ENCODE measurements at regions not wholly inside any gene's neighbourhood (a gene's known extent, or its start where the extent isn't known, plus 50 kb on each side); places are given as distances from the start of the nearest gene placed in this dataset.

DNA sequence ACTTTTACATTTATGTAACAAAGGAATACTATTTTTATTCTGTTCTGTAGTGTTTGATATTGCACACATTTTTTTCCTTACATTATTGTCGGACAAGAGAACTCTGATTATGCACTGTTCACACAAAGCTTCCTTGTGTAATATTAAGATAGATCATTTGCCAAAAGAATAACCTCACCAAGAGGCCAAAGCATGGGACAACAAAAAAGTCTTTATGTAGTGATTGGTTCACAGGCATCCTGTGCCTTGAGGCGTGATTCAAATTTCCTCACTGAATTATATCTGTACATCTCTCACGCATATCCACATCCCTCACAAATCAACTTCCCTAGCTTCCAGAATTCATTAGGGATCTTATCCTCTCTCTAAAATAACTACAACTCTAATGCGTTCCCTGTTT is 642.7 kb downstream of the NR4A2 start:
- no peaks in the 10 kb centered on the region for H3K9me1 ChIP-seq (ENCODE audit: control insufficient read depth, insufficient read depth, low read length)
- 9% methylated on average over 4 of the region's 4 CpGs for WGBS (ENCODE audit: insufficient coverage, low coverage, missing lambda C conversion rate)
- TF ChIP-seq ZNF146 (CRISPR knock-in tag; IDR thresholded peaks at IDR 0.05; ENCODE audit: unreplicated experiment) (no peak), FOSL1 (tag; conservative IDR thresholded peaks at IDR 0.05) (no peak), TAF7 (tag; IDR thresholded peaks at IDR 0.05) (no peak)
- BruUV-seq (replicated peaks): no TSS peak
- no peaks in the 10 kb centered on the region for H3K9me3 ChIP-seq (replicated peaks; ENCODE audit: control insufficient read depth, insufficient read depth, low read depth, low read length)
- no peaks in the 10 kb centered on the region for H3K79me2 ChIP-seq (ENCODE audit: control insufficient read depth, insufficient read depth, low read length)
- no peak overlapping the region for H3K4me3 ChIP-seq
- no peak overlapping the region for H3K9ac ChIP-seq (ENCODE audit: insufficient read depth in 1 of 2, low read depth in 2 of 2, low read length in 2 of 2)
- no peak overlapping the region for H2AFZ ChIP-seq (ENCODE audit: low read depth, low read length)
- CTCF ChIA-PET (ENCODE audit: low intra/inter-chr PET ratio): no interaction called here
- H3K4me2 ChIP-seq (ENCODE audit: insufficient read depth, low read length): no peak overlapping the region
- no peaks in the 10 kb centered on the region for H3K4me1 ChIP-seq (replicated peaks in 1 of 2; ENCODE audit: control insufficient read depth in 2 of 2, insufficient read depth in 2 of 2, low read length in 2 of 2)
- H3K27me3 ChIP-seq (ENCODE audit: control insufficient read depth in 2 of 2, insufficient read depth in 2 of 2, low read length in 2 of 2): no peaks in the 10 kb centered on the region
- ATAC-seq: no peak
- intact Hi-C loops (cut with micrococcal nuclease): no loop called here
- no peak overlapping the region for H3K27ac ChIP-seq (ENCODE audit: extremely low read depth, low read depth, low read length)
- DNase-seq (ENCODE audit: extremely low read depth in 1 of 4, low spot score in 3 of 4): no peak
- in situ Hi-C loops (cut with MboI): no loop called here
- no peaks in the 10 kb centered on the region for H4K20me1 ChIP-seq (replicated peaks; ENCODE audit: control insufficient read depth, insufficient read depth, low read length)
- no peak for FAIRE-seq
- H3K36me3 ChIP-seq (ENCODE audit: control insufficient read depth, insufficient read depth, low read length): no peaks in the 10 kb centered on the region
- POLR2A ChIA-PET: interaction anchor here (0.5 kb wide), 1 partner anchor 332 kb away, joined by 3 read pairs; no protein-coding TSS in a partner anchor

GRCh38 chr2:155687181-155687580 is 645.3 kb downstream of the NR4A2 start:
- Histone ChIP-seq H3K4me2 (ENCODE audit: insufficient read depth, low read length) (no peak overlapping the region), H3K4me3 (no peak overlapping the region), H4K20me1 (replicated peaks; ENCODE audit: control insufficient read depth, insufficient read depth, low read length) (no peaks in the 10 kb centered on the region), H2AFZ (ENCODE audit: low read depth, low read length) (no peak overlapping the region), H3K36me3 (ENCODE audit: control insufficient read depth, insufficient read depth, low read length) (no peaks in the 10 kb centered on the region), H3K27me3 (ENCODE audit: control insufficient read depth in 2 of 2, insufficient read depth in 2 of 2, low read length in 2 of 2) (no peaks in the 10 kb centered on the region), H3K9me3 (replicated peaks; ENCODE audit: control insufficient read depth, insufficient read depth, low read depth, low read length) (no peaks in the 10 kb centered on the region; the same call in 1 of the 2 replicates), H3K9me1 (ENCODE audit: control insufficient read depth, insufficient read depth, low read length) (no peaks in the 10 kb centered on the region), H3K79me2 (ENCODE audit: control insufficient read depth, insufficient read depth, low read length) (no peaks in the 10 kb centered on the region), H3K4me1 (replicated peaks in 1 of 2; ENCODE audit: control insufficient read depth in 2 of 2, insufficient read depth in 2 of 2, low read length in 2 of 2) (no peaks in the 10 kb centered on the region), H3K9ac (ENCODE audit: insufficient read depth in 1 of 2, low read depth in 2 of 2, low read length in 2 of 2) (no peak overlapping the region), H3K27ac (ENCODE audit: extremely low read depth, low read depth, low read length) (no peak overlapping the region)
- DNase-seq (ENCODE audit: extremely low read depth in 1 of 4, low spot score in 3 of 4) (no peak), FAIRE-seq (no peak), ATAC-seq (no peak)
- CTCF ChIA-PET (ENCODE audit: low intra/inter-chr PET ratio): no interaction called here
- WGBS (ENCODE audit: insufficient coverage, low coverage, missing lambda C conversion rate): 10% methylated on average over 1 of the region's 1 CpG
- intact Hi-C loops (cut with micrococcal nuclease): no loop called here
- no TSS peak for BruUV-seq (replicated peaks)
- in situ Hi-C loops (cut with MboI): no loop called here
- POLR2A ChIA-PET: no interaction called here
- TF ChIP-seq HDAC1 (IDR thresholded peaks at IDR 0.05) (no peak), ZC3H4 (CRISPR knock-in tag; IDR thresholded peaks at IDR 0.05; ENCODE audit: borderline replicate concordance) (no peak), BMI1 (IDR thresholded peaks at IDR 0.05; ENCODE audit: low read length) (no peak), ARID2 (IDR thresholded peaks at IDR 0.05) (no peak), SREBF2 (CRISPR knock-in tag; IDR thresholded peaks at IDR 0.05) (no peak), PHB2 (IDR thresholded peaks at IDR 0.05; ENCODE audit: low read depth) (no peak), UBTF (IDR thresholded peaks at IDR 0.05; ENCODE audit: borderline replicate concordance in 1 of 2, low read depth in 2 of 2, low read length in 2 of 2) (no peak), EHMT2 (IDR thresholded peaks at IDR 0.05) (no peak), ID3 (CRISPR knock-in tag; IDR thresholded peaks at IDR 0.05) (no peak), ID3 (tag; IDR thresholded peaks at IDR 0.05) (no peak)

All from K562 (cell line).